ENCODE measurements at regions not wholly inside any gene's neighbourhood (a gene's known extent, or its start where the extent isn't known, plus 50 kb on each side); places are given as distances from the start of the nearest gene placed in this dataset.

GRCh38 chrX:2629316-2630007 is 61.6 kb upstream of the CD99 start:
- H3K4me3 ChIP-seq (ENCODE audit: low read depth, low read length): no peak overlapping the region
- DNase-seq (ENCODE audit: low read depth): no peak
- no peak for TF ChIP-seq CTCF (IDR thresholded peaks at IDR 0.05; ENCODE audit: insufficient read depth, low read length)

GRCh38 chrX:2628751-2629315 is 62.3 kb upstream of the CD99 start:
- TF ChIP-seq CTCF (IDR thresholded peaks at IDR 0.05; ENCODE audit: insufficient read depth, low read length): no peak
- H3K4me3 ChIP-seq (ENCODE audit: low read depth, low read length): no peak overlapping the region
- DNase-seq (ENCODE audit: low read depth): no peak

- no peak overlapping the region for H3K4me3 ChIP-seq (ENCODE audit: low read depth, low read length)
- TF ChIP-seq CTCF (IDR thresholded peaks at IDR 0.05; ENCODE audit: insufficient read depth, low read length): peak; percentile 51
- peak; percentile 46 for DNase-seq (ENCODE audit: low read depth)
Measured at GRCh38 chrX:2627272-2627867, 63.7 kb upstream of the CD99 start.

- TF ChIP-seq CTCF (IDR thresholded peaks at IDR 0.05; ENCODE audit: insufficient read depth, low read length): no peak
- no peak for DNase-seq (ENCODE audit: low read depth)
- H3K4me3 ChIP-seq (ENCODE audit: low read depth, low read length): no peak overlapping the region
Measured at GRCh38 chrX:2626750-2627149, 64.3 kb upstream of the CD99 start.

- no peak overlapping the region for H3K4me3 ChIP-seq (ENCODE audit: low read depth, low read length)
- no peak for DNase-seq (ENCODE audit: low read depth)
- TF ChIP-seq CTCF (IDR thresholded peaks at IDR 0.05; ENCODE audit: insufficient read depth, low read length): no peak
Measured at GRCh38 chrX:2620576-2620975, 70.5 kb upstream of the CD99 start.

GRCh38 chrX:2618516-2618915 is 72.6 kb upstream of the CD99 start:
- TF ChIP-seq CTCF (IDR thresholded peaks at IDR 0.05; ENCODE audit: insufficient read depth, low read length): no peak
- H3K4me3 ChIP-seq (ENCODE audit: low read depth, low read length): no peak overlapping the region
- no peak for DNase-seq (ENCODE audit: low read depth)
